Transverse colon (tissue), 4 donors: ENCODE measurements at regions not wholly inside any gene's neighbourhood (a gene's known extent, or its start where the extent isn't known, plus 50 kb on each side); places are given as distances from the start of the nearest gene placed in this dataset.

Experiments
- DNase-seq: peaks from one replicate; pipeline ENCODE4 v3.0.0-alpha.2; 2019
- H3K27ac ChIP-seq, 4 donors: fragments of 200-600 bp; sonication (generic); 2 replicates each; pipeline ENCODE4 v1.5.1; 2016 to 2018; ENCODE audit warnings: inconsistent platforms in 4 of 4
- H3K27me3 ChIP-seq: fragments of 200-600 bp; sonication (generic); 2 replicates; pipeline ENCODE4 v1.5.1; 2017; ENCODE audit warnings: inconsistent platforms
- H3K36me3 ChIP-seq, 4 donors: fragments of 200-600 bp; sonication (generic); 2 replicates each; pipeline ENCODE4 v1.5.1; 2017 to 2019; ENCODE audit warnings: inconsistent platforms in 4 of 4
- H3K4me1 ChIP-seq, 4 donors: fragments of 200-600 bp; sonication (generic); 2 replicates each; pipeline ENCODE4 v1.5.1; 2017 to 2020; ENCODE audit warnings: inconsistent platforms in 4 of 4
- H3K4me3 ChIP-seq, 4 donors: fragments of 200-600 bp; sonication (generic); 1 replicate in 1 of 4; 2 replicates in 3 of 4; pipeline versions ENCODE4 v1.5.1 to v1.6.1; 2017 to 2019; ENCODE audit warnings: inconsistent platforms in 4 of 4
- H3K9me3 ChIP-seq, 2 donors: fragments of 200-600 bp; sonication (generic); 2 replicates each; pipeline ENCODE4 v1.5.1; 2017 to 2019; ENCODE audit warnings: inconsistent platforms in 2 of 2
- CTCF ChIP-seq, 5 experiments: fragments of 200-600 bp in 3 of 5; fragments of 450-650 bp in 2 of 5; sonication (generic) in 3 of 5; IDR thresholded peaks; 1 replicate in 2 of 5; 2 replicates in 3 of 5; pipeline ENCODE4 v1.5.1; 2016 to 2017; ENCODE audit warnings: antibody characterized with exemption in 5 of 5, inconsistent platforms in 3 of 5, mild to moderate bottlenecking in 2 of 5, moderate library complexity in 1 of 5
- EP300 ChIP-seq: sonication (generic); formaldehyde crosslinking; IDR thresholded peaks from one replicate; pipeline ENCODE4 v1.6.1; 2017; ENCODE audit warnings: antibody characterized with exemption, low read depth
- POLR2A ChIP-seq: fragments of 450-650 bp; IDR thresholded peaks from one replicate; pipeline ENCODE4 v1.6.1; 2016; ENCODE audit warnings: antibody characterized with exemption, mild to moderate bottlenecking, moderate library complexity
- POLR2AphosphoS5 ChIP-seq, 3 donors: sonication (generic); formaldehyde crosslinking; IDR thresholded peaks; one replicate each; pipeline ENCODE4 v1.6.1; 2016; ENCODE audit warnings: antibody characterized with exemption in 3 of 3
- WGBS, 2 donors: methylation state at CpG; one replicate each; pipeline ENCODE4 v1.1.5; 2018; ENCODE audit warnings: low coverage in 1 of 2; 5-methylcytosine and 5-hydroxymethylcytosine counted together
- in situ Hi-C, 4 donors: fragments of 200-750 bp; cut with MboI; loops; one replicate each; pipeline versions ENCODE4 v1.15.0 to v1.15.1; 2017; ENCODE audit warnings: low sequenced_read_pairs in 3 of 4, low pct_ligation_motif_present in 1 of 4, low pct_unique_long_range_greater_than_20kb in 1 of 4
- intact Hi-C: fragments of 100-400 bp; cut with DNase I; formaldehyde crosslinking; loops from one replicate; pipeline ENCODE4 v1.15.1; 2023; ENCODE audit warnings: low total_unique reads

DNA sequence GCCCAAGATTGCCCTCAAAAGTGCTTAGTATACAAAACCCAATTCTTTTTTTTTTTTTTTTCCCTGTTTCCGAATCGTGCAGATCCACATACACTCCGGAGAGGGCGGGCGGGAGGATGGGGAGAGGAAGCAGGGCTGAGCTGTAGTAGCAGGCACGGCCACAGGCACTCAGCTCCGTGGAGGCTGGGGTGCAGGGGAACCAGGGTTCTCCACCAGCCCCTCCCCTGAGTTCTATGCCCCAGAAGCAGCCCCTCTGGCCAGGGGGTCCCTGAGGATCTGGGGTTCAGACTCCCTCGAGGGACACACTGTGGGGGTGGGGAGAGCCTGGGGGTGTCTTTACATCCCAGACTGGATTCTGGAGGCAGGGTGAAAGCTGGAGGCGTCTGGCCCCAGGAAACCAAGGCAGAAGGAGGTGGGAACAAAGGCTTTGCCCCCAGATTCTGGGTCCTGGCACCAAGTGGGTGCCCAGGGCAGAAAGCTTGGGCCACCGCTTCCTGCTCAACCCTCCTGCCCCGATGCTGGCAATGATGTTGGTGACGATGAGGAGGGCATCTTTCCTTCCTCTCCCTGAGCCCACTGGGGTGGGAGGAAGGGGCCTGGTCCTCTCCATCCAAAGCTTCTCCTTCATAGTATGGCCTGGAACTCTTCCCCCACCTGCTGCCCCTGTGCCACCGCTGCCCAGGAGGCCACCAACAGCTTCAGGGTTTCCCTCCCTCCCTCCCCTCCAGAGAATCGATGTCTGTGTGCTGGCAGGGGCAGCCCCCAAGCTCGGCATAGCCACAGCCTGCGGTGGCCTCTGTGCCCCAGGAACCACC lies 106.4 kb upstream of the TARDBP start:
- in situ Hi-C loops: no loop called here
- TF ChIP-seq POLR2AphosphoS5 (IDR thresholded peaks at IDR 0.05) (no peak), POLR2A (no peak), CTCF (IDR thresholded peaks at IDR 0.05) (no peak), EP300 (no peak)

GRCh38 chr1:10906866-10907519 lies 105.5 kb upstream of the TARDBP start:
- Histone ChIP-seq H3K9me3 (no peaks in the 10 kb centered on the region), H3K27ac (no peak overlapping the region), H3K4me3 (no peak overlapping the region), H3K4me1 (no peaks in the 10 kb centered on the region), H3K36me3 (no peaks in the 10 kb centered on the region), H3K27me3 (peaks cover 5% of the 10 kb centered on the region)
- intact Hi-C loops: no loop called here
- WGBS, 2 donors: 73 to 77% methylated on average over 3 to 14 of the region's 14 CpGs
- TF ChIP-seq EP300 (no peak), POLR2A (no peak), POLR2AphosphoS5 (IDR thresholded peaks at IDR 0.05) (no peak), CTCF (IDR thresholded peaks at IDR 0.05) (no peak)
- in situ Hi-C loops: no loop called here
- DNase-seq: no peak

More for the DNA sequence above, 106.4 kb upstream of the TARDBP start:
- 67% methylated on average over 16 of the region's 16 CpGs; no CpG with 5 or more reads in 1 of the 2 donors for WGBS, 2 donors
- no peak overlapping the region for H3K4me3 ChIP-seq
- H3K27ac ChIP-seq: no peak overlapping the region
- peaks cover 0 to 7% (median 5%) of the 10 kb centered on the region in 4 donors for H3K4me1 ChIP-seq
- intact Hi-C loops: no loop called here
- peaks cover 5% of the 10 kb centered on the region for H3K27me3 ChIP-seq
- no peaks in the 10 kb centered on the region for H3K9me3 ChIP-seq
- DNase-seq: no peak
- no peaks in the 10 kb centered on the region for H3K36me3 ChIP-seq

GRCh38 chr1:10908266-10908665 lies 104.2 kb upstream of the TARDBP start:
- DNase-seq: no peak
- Histone ChIP-seq H3K27me3 (peaks cover 5% of the 10 kb centered on the region), H3K4me3 (no peak overlapping the region), H3K36me3 (no peaks in the 10 kb centered on the region), H3K4me1 (no peaks in the 10 kb centered on the region), H3K27ac (no peak overlapping the region), H3K9me3 (no peaks in the 10 kb centered on the region)
- intact Hi-C loops: no loop called here
- no peak for TF ChIP-seq POLR2AphosphoS5 (IDR thresholded peaks at IDR 0.05)
- TF ChIP-seq EP300: no peak
- no peak for TF ChIP-seq CTCF (IDR thresholded peaks at IDR 0.05)
- no peak for TF ChIP-seq POLR2A
- 73 to 85% methylated on average over 3 to 6 of the region's 6 CpGs for whole genome bisulfite sequencing, 2 donors
- in situ Hi-C loops: no loop called here

DNA sequence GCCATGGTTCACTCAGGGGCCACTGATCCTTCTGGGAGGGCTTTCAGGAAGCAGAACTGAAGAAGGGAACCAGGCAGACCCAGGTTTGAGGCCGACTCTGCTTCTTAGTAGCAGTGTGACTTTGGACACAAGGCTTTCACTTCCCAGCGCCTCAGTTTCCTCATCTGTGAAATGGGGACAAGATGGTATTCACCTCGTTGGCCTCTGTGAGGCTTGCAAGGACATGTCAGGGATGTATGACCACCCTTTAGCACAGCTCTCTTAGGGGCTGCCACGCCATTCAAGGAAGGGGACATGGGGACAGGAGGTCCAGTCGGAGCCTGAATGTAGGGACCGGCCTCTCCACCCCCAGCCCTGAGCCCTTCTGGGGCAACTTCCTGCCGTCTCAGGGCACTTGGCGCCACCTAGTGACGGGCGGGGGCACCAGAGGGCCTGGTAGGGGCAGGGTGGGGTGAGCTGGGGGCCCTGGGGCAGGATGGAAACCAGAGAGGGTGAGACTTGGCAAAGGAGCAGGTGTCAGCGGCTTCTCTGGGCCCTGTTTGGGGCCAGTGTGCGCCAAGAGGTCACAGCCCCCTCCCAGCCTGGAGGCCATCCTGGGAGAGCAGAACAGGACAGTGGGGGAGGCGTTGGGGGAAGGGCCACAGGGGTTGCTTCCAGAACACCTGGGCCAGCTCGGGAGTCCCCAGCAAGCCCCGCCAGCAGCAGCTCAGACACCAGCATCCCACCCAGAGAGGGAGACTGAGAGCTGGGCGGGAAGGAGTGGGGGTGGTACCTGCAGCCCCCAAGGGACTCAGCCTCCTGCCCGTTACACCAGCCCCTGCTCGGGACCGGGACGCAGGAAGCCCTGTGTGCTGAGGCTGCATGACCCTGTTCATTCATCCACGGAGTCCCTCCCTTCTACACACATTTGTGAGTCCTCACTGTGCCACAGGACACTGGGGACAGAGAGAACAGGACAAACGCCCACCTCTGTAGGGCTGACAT lies 102.5 kb upstream of the TARDBP start:
- Histone ChIP-seq H3K9me3 (no peaks in the 10 kb centered on the region), H3K27me3 (peaks cover 5% of the 10 kb centered on the region), H3K4me1 (no peaks in the 10 kb centered on the region), H3K36me3 (no peaks in the 10 kb centered on the region), H3K27ac (no peak overlapping the region), H3K4me3 (no peak overlapping the region)
- peak; percentile 78 for DNase-seq
- WGBS, 2 donors: 45 to 80% methylated on average over 1 to 22 of the region's 22 CpGs
- in situ Hi-C loops (no loop called here), intact Hi-C loops (no loop called here)
- TF ChIP-seq POLR2A: no peak
- no peak for TF ChIP-seq POLR2AphosphoS5 (IDR thresholded peaks at IDR 0.05)
- no peak for TF ChIP-seq EP300
- peak; percentile 33 to 68 (median 57) for TF ChIP-seq CTCF (IDR thresholded peaks at IDR 0.05)
